Lower lobe of right lung (tissue), 2 donors: ENCODE measurements at regions not wholly inside any gene's neighbourhood (a gene's known extent, or its start where the extent isn't known, plus 50 kb on each side); places are given as distances from the start of the nearest gene placed in this dataset.

ENCODE experiments used
- ATAC-seq, 2 donors: fragments of 200-7000 bp; cut with Tn5 transposase; one replicate each; pipeline ENCODE4 v1.9.1; 2020 to 2022; ENCODE audit warnings: mild to moderate bottlenecking in 2 of 2, moderate library complexity in 2 of 2
- DNase-seq: peaks from one replicate; pipeline ENCODE4 v3.0.0-alpha.2; 2020
- H3K27ac ChIP-seq: fragments of 200-600 bp; one replicate; pipeline ENCODE4 v1.8.0; 2022
- H3K27me3 ChIP-seq: fragments of 200-600 bp; one replicate; pipeline ENCODE4 v1.8.0; 2022; ENCODE audit warnings: low read depth
- H3K36me3 ChIP-seq: fragments of 200-600 bp; one replicate; pipeline ENCODE4 v1.8.0; 2022; ENCODE audit warnings: mild to moderate bottlenecking
- H3K4me1 ChIP-seq: fragments of 200-600 bp; one replicate; pipeline ENCODE4 v1.8.0; 2022
- H3K4me3 ChIP-seq: fragments of 200-600 bp; one replicate; pipeline ENCODE4 v1.8.0; 2022; ENCODE audit warnings: mild to moderate bottlenecking
- H3K9me3 ChIP-seq: fragments of 200-600 bp; one replicate; pipeline ENCODE4 v1.8.0; 2022
- intact Hi-C: fragments of 100-400 bp; cut with DNase I; formaldehyde crosslinking; loops from one replicate; pipeline ENCODE4 v1.11.0; 2022
- TF ChIP-seq, protein P1 (sequence below): fragments of 200-600 bp; IDR thresholded peaks from one replicate; pipeline ENCODE4 v1.8.0; 2022; ENCODE audit warnings: antibody characterized with exemption, mild to moderate bottlenecking
- donor health status: DM: no; HTN: yes; CAD: no; lungs with severe emphysema.

DNA sequence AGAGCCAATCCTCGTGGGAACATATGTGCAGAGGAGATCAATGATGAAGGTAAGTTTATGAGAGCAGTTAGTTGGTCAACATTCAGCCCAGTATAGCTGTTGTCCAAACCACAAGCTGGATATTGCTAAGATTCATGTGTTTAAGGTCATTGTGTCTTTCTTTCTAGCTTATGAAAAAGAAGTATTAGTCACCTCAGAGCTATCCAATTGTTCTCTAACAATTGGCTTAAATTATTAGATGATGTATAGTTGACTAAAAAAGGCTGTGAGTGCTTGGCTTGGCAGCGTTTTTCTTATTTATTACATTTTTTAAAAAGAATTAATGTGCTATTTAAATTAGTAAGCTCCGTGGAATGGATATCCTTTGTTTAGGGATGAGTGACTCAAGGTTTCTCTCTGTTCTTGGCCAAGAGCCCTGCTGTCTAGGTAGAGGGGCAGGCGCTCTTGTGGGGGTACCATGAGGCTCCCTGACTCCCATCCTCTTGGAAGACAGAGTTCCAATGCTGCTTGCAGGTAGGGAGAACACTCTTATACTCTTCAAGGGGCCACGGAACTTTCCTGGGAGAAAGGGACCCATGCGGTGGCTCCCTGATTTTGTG is 487.4 kb downstream of the IRX1 start:
- Histone ChIP-seq H3K27ac (no peak overlapping the region), H3K4me1 (no peaks in the 10 kb centered on the region), H3K9me3 (no peaks in the 10 kb centered on the region), H3K36me3 (no peaks in the 10 kb centered on the region), H3K27me3 (no peaks in the 10 kb centered on the region), H3K4me3 (no peak overlapping the region)
- DNase-seq (no peak), ATAC-seq (no peak)
- TF ChIP-seq, protein P1, sequence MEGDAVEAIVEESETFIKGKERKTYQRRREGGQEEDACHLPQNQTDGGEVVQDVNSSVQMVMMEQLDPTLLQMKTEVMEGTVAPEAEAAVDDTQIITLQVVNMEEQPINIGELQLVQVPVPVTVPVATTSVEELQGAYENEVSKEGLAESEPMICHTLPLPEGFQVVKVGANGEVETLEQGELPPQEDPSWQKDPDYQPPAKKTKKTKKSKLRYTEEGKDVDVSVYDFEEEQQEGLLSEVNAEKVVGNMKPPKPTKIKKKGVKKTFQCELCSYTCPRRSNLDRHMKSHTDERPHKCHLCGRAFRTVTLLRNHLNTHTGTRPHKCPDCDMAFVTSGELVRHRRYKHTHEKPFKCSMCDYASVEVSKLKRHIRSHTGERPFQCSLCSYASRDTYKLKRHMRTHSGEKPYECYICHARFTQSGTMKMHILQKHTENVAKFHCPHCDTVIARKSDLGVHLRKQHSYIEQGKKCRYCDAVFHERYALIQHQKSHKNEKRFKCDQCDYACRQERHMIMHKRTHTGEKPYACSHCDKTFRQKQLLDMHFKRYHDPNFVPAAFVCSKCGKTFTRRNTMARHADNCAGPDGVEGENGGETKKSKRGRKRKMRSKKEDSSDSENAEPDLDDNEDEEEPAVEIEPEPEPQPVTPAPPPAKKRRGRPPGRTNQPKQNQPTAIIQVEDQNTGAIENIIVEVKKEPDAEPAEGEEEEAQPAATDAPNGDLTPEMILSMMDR: no peak
- intact Hi-C loops: no loop called here

DNA sequence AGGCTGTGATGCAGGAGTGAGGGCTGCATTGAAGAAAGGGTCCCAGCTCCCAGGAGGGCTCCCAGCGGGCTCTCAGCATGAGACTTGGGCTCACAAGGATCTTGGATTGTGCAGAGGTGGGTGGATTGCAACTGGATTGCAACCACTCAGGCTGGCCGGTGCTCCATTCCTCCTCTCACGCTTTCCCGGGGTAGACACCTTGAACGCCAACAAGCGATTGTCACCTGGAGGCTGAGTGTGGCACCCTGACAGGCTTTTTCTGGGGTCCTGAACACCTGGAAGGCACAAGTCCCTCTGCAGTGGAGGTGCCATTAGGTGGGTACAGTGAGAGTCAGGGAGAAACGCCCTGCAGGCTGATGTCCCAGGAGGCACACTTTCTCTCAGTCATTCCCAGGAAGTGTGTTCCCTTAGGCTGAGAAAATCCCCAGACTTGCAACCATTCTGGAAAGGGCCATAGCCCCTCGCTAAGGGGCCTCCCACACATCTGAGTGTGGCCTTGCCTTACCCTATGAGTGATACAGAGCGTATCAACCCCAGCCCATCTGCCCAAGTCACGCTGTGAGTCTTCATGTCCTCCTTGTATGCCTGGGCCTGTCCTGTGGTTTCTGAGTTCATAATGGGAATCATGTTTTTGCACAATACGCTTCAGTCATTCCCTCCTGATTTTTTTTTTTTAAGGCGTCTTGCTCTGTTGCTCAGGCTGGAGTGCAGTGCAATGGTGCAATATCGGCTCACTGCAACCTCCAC is 488.1 kb downstream of the IRX1 start:
- DNase-seq (no peak), ATAC-seq (no peak)
- Histone ChIP-seq H3K27ac (no peak overlapping the region), H3K4me3 (no peak overlapping the region), H3K9me3 (no peaks in the 10 kb centered on the region), H3K4me1 (no peaks in the 10 kb centered on the region), H3K36me3 (no peaks in the 10 kb centered on the region), H3K27me3 (no peaks in the 10 kb centered on the region)
- intact Hi-C loops: no loop called here
- TF ChIP-seq, protein P1: no peak

DNA sequence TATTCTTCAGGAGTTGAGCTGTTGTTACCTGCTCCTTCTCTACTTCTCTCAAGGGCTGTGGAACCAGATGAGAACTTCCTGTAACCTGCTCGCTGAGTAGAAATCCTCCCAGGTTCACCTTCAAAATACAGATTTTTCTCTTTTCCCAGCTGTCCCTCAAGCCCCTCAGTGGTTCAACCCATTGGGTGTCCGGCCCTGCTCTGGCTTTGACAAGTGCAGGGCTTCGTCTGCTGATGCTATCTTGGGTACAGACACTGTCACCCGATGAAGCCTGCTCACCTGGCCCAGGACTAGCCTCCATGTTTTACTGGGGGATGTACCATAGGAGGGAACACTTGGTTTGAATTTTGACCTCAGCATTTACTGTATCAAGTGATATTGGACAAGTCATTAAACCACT is 490.4 kb downstream of the IRX1 start:
- intact Hi-C loops: no loop called here
- no peaks in the 10 kb centered on the region for H3K36me3 ChIP-seq
- DNase-seq: no peak
- TF ChIP-seq, protein P1: no peak
- ATAC-seq: no peak
- H3K4me3 ChIP-seq: no peak overlapping the region
- H3K27me3 ChIP-seq: no peaks in the 10 kb centered on the region
- no peaks in the 10 kb centered on the region for H3K9me3 ChIP-seq
- H3K4me1 ChIP-seq: no peaks in the 10 kb centered on the region
- no peak overlapping the region for H3K27ac ChIP-seq

DNA sequence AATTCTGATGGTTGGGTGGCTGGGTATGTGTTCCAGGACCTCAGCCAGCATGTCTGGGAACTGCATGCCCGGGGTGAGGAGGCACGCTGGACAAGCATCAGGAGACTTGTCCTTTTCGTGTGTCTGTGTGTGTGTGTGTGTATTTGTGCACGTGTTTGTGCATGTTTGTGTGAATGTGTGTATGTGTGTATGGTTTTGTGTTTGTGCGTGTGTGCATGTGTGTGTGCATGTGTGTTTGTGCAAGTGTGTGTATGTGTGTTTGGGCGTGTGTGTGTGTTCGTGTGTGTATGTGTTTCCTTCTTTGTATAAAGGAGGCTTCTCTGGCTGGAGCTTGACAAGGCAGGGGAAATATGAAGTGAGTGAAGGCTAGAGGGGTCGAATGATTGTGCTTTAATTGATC is 491.5 kb downstream of the IRX1 start:
- no peaks in the 10 kb centered on the region for H3K4me1 ChIP-seq
- no peaks in the 10 kb centered on the region for H3K9me3 ChIP-seq
- no peaks in the 10 kb centered on the region for H3K36me3 ChIP-seq
- DNase-seq: no peak
- no peak for ATAC-seq
- no peak overlapping the region for H3K4me3 ChIP-seq
- no peak overlapping the region for H3K27ac ChIP-seq
- TF ChIP-seq, protein P1: no peak
- intact Hi-C loops: no loop called here
- no peaks in the 10 kb centered on the region for H3K27me3 ChIP-seq

DNA sequence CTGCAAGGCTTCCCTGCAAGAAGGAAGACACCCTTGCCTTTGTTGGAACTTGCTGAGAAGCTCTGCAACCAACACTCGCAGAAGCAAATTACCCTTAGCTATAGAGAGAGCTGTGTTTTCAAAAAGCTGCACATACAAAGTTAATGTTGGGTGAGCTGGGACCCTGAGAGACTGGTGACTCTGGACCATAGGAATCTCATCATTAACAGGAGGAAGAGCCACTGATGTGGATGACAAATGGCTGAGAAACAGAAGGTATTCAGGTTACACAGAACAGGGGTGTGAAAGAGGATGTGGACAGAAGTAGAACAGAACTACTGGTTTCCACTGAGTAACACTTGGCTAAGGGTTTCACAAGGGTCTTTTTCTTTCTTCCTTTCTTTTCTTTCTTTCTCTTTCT is 493.5 kb downstream of the IRX1 start:
- intact Hi-C loops: no loop called here
- ATAC-seq (no peak), DNase-seq (no peak)
- TF ChIP-seq, protein P1: no peak
- Histone ChIP-seq H3K9me3 (no peaks in the 10 kb centered on the region), H3K27ac (no peak overlapping the region), H3K4me3 (no peak overlapping the region), H3K27me3 (no peaks in the 10 kb centered on the region), H3K36me3 (no peaks in the 10 kb centered on the region), H3K4me1 (no peaks in the 10 kb centered on the region)
